Liver (tissue), 8 donors: ENCODE measurements at regions not wholly inside any gene's neighbourhood (a gene's known extent, or its start where the extent isn't known, plus 50 kb on each side); places are given as distances from the start of the nearest gene placed in this dataset.

ENCODE experiments used
- DNase-seq: peaks from one replicate; pipeline ENCODE4 v3.0.0-alpha.2; 2017; ENCODE audit warnings: low spot score
- H3K27ac ChIP-seq, 2 donors: one replicate each; pipeline ENCODE4 v1.7.0; 2013; ENCODE audit warnings: inconsistent platforms in 2 of 2, low read length in 2 of 2, control low read depth in 1 of 2, low read depth in 1 of 2, mild to moderate bottlenecking in 1 of 2
- H3K27me3 ChIP-seq, 4 donors: one replicate each; pipeline versions ENCODE4 v1.6.1 to v1.7.0; 2013; ENCODE audit warnings: low read length in 3 of 4, inconsistent platforms in 1 of 4, mild to moderate bottlenecking in 1 of 4, moderate library complexity in 1 of 4; ENCODE audit not compliant: control insufficient read depth in 4 of 4, insufficient read depth in 4 of 4
- H3K36me3 ChIP-seq, 4 donors: one replicate each; pipeline versions ENCODE4 v1.6.1 to v1.7.0; 2013; ENCODE audit warnings: low read length in 3 of 4, mild to moderate bottlenecking in 3 of 4, low read depth in 1 of 4, moderate library complexity in 1 of 4; ENCODE audit not compliant: control insufficient read depth in 4 of 4, insufficient read depth in 3 of 4
- H3K4me1 ChIP-seq, 4 donors: one replicate each; pipeline versions ENCODE4 v1.6.1 to v1.7.0; 2013; ENCODE audit warnings: low read length in 3 of 4, mild to moderate bottlenecking in 3 of 4, moderate library complexity in 1 of 4; ENCODE audit not compliant: control insufficient read depth in 4 of 4, insufficient read depth in 4 of 4
- H3K4me3 ChIP-seq, 3 donors: one replicate each; pipeline versions ENCODE4 v1.6.1 to v1.7.0; 2013; ENCODE audit warnings: low read length in 3 of 3, control low read depth in 1 of 3, low read depth in 1 of 3, mild to moderate bottlenecking in 1 of 3
- H3K9ac ChIP-seq, 2 donors: one replicate each; pipeline ENCODE4 v1.7.0; 2013; ENCODE audit warnings: low read length in 2 of 2, mild to moderate bottlenecking in 2 of 2, moderate library complexity in 2 of 2, control low read depth in 1 of 2, low read depth in 1 of 2
- H3K9me3 ChIP-seq, 4 donors: one replicate each; pipeline versions ENCODE4 v1.6.1 to v1.7.0; 2013; ENCODE audit warnings: low read length in 3 of 4; ENCODE audit not compliant: control insufficient read depth in 4 of 4
- EGR1 ChIP-seq, 2 donors: IDR thresholded peaks; 2 replicates each; pipeline ENCODE4 v1.6.1; 2016 to 2018; ENCODE audit warnings: antibody characterized with exemption in 2 of 2, low read depth in 2 of 2
- FOXA1 ChIP-seq: IDR thresholded peaks from 2 replicates; pipeline ENCODE4 v1.6.1; 2016; ENCODE audit warnings: antibody characterized with exemption
- FOXA2 ChIP-seq: IDR thresholded peaks from 2 replicates; pipeline ENCODE4 v1.6.1; 2016; ENCODE audit warnings: antibody characterized with exemption
- GABPA ChIP-seq, 2 donors: IDR thresholded peaks in 1 of 2; conservative IDR thresholded peaks in 1 of 2; 2 replicates each; pipeline ENCODE4 v1.6.1; 2016; ENCODE audit warnings: antibody characterized with exemption in 2 of 2, mild to moderate bottlenecking in 1 of 2, moderate library complexity in 1 of 2
- HNF4A ChIP-seq, 2 donors: conservative IDR thresholded peaks; 2 replicates each; pipeline ENCODE4 v1.6.1; 2016; ENCODE audit warnings: antibody characterized with exemption in 2 of 2, mild to moderate bottlenecking in 2 of 2
- HNF4G ChIP-seq: IDR thresholded peaks from 2 replicates; pipeline ENCODE4 v1.6.1; 2016; ENCODE audit warnings: antibody characterized with exemption
- NR2F2 ChIP-seq: IDR thresholded peaks from 2 replicates; pipeline ENCODE4 v1.6.1; 2016; ENCODE audit warnings: antibody characterized with exemption
- RAD21 ChIP-seq, 2 donors: IDR thresholded peaks; 2 replicates each; pipeline ENCODE4 v1.6.1; 2016; ENCODE audit warnings: antibody characterized with exemption in 2 of 2, mild to moderate bottlenecking in 2 of 2
- RXRA ChIP-seq, 2 donors: IDR thresholded peaks; 2 replicates each; pipeline ENCODE4 v1.6.1; 2017 to 2018; ENCODE audit warnings: antibody characterized with exemption in 2 of 2, mild to moderate bottlenecking in 1 of 2
- SP1 ChIP-seq: IDR thresholded peaks from 2 replicates; pipeline ENCODE4 v1.6.1; 2018; ENCODE audit warnings: antibody characterized with exemption, mild to moderate bottlenecking
- TAF1 ChIP-seq: conservative IDR thresholded peaks from 2 replicates; pipeline ENCODE4 v1.6.1; 2016; ENCODE audit warnings: antibody characterized with exemption, mild to moderate bottlenecking
- YY1 ChIP-seq: IDR thresholded peaks from 2 replicates; pipeline ENCODE4 v1.6.1; 2016; ENCODE audit warnings: antibody characterized with exemption, mild to moderate bottlenecking
- WGBS: extraction: QIAGEN DNeasy Blood & Tissue Kit; methylation state at CpG from one replicate; pipeline ENCODE4 v1.1.7; 2013; 5-methylcytosine and 5-hydroxymethylcytosine counted together
- TF ChIP-seq, protein P1 (sequence below): IDR thresholded peaks from 2 replicates; pipeline ENCODE4 v1.6.1; 2016; ENCODE audit warnings: antibody characterized with exemption
- TF ChIP-seq, protein P2 (sequence below): IDR thresholded peaks from 2 replicates; pipeline ENCODE4 v1.6.1; 2016; ENCODE audit warnings: antibody characterized with exemption
- TF ChIP-seq, protein P3 (sequence below): IDR thresholded peaks from 2 replicates; pipeline ENCODE4 v1.6.1; 2016; ENCODE audit warnings: antibody characterized with exemption
- TF ChIP-seq, protein P4 (sequence below): fragments of 150-350 bp; IDR thresholded peaks from 2 replicates; pipeline ENCODE4 v1.5.1; 2017; ENCODE audit warnings: improper control_type of control experiment, low read depth, low read length; ENCODE audit not compliant: missing input control
- donor health status: healthy.
- donor health status: healthy.
- donor health status: healthy.
- donor health status: healthy.
- donor health status: healthy.

GRCh38 chr10:55404094-55404493 lies 603.1 kb upstream of the PCDH15 start:
- no peaks in the 10 kb centered on the region for H3K27me3 ChIP-seq
- H3K9me3 ChIP-seq = no peaks in the 10 kb centered on the region
- no peaks in the 10 kb centered on the region for H3K36me3 ChIP-seq
- no peak overlapping the region for H3K9ac ChIP-seq
- 60% methylated on average over 6 of the region's 6 CpGs for WGBS
- H3K4me1 ChIP-seq = no peaks in the 10 kb centered on the region
- no peak overlapping the region for H3K27ac ChIP-seq
- TF ChIP-seq FOXA2 = no peak
- no peak for TF ChIP-seq RXRA (IDR thresholded peaks at IDR 0.05)
- TF ChIP-seq SP1 = no peak
- TF ChIP-seq HNF4A (conservative IDR thresholded peaks at IDR 0.05) = no peak
- TF ChIP-seq GABPA (IDR thresholded peaks at IDR 0.05 in 1 of 2, conservative IDR thresholded peaks at IDR 0.05 in 1 of 2) = no peak
- no peak for TF ChIP-seq EGR1 (IDR thresholded peaks at IDR 0.05; ENCODE audit: low read depth in 2 of 2)
- no peak for TF ChIP-seq YY1
- TF ChIP-seq, protein P1, sequence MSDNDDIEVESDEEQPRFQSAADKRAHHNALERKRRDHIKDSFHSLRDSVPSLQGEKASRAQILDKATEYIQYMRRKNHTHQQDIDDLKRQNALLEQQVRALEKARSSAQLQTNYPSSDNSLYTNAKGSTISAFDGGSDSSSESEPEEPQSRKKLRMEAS = no peak
- DNase-seq = no peak
- no peak overlapping the region for H3K4me3 ChIP-seq

DNA sequence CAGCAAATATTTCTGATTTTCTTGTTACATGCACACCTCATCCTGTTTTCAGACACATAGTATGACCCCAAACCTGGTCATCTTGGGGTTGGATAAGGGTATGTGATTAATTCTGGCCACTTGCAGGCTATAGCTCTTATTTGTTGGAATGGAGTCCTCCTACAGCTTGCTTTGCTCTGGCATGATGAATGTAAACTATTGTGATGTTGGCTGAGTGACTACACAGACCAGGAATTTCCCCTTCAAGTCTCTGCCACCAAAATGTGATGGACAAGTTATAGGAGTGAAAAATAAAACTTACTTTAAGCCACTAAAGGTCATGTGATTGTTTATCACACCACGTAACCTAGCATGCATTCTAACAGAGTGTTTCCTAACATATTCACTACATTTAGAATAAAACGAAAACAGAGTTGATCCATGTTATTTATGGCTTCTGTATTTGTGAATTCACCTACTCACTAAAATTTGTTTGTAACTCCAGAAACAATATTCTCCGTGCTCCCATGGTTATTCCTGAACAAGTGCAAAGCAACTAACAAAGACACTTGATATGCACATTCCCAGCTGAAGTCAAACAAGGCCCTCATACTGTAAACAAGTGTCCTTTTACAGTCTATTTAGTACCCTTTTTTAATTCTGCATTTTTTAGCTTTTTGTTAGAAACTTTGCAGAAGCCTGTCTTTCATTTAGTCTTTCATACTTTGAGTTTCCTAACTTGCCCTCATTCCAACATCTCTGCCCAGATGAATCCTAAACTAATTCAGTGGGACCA lies 599.2 kb upstream of the PCDH15 start:
- H3K36me3 ChIP-seq = no peaks in the 10 kb centered on the region
- no peak for DNase-seq
- H3K27me3 ChIP-seq = no peaks in the 10 kb centered on the region
- H3K27ac ChIP-seq = no peak overlapping the region
- H3K9ac ChIP-seq = no peak overlapping the region
- WGBS = 56% methylated on average over 3 of the region's 3 CpGs
- no peak for TF ChIP-seq RAD21 (IDR thresholded peaks at IDR 0.05)
- TF ChIP-seq, protein P2, sequence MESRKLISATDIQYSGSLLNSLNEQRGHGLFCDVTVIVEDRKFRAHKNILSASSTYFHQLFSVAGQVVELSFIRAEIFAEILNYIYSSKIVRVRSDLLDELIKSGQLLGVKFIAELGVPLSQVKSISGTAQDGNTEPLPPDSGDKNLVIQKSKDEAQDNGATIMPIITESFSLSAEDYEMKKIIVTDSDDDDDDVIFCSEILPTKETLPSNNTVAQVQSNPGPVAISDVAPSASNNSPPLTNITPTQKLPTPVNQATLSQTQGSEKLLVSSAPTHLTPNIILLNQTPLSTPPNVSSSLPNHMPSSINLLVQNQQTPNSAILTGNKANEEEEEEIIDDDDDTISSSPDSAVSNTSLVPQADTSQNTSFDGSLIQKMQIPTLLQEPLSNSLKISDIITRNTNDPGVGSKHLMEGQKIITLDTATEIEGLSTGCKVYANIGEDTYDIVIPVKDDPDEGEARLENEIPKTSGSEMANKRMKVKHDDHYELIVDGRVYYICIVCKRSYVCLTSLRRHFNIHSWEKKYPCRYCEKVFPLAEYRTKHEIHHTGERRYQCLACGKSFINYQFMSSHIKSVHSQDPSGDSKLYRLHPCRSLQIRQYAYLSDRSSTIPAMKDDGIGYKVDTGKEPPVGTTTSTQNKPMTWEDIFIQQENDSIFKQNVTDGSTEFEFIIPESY = no peak
- no peak for TF ChIP-seq YY1
- TF ChIP-seq NR2F2 = no peak
- TF ChIP-seq, protein P1 = no peak
- no peak for TF ChIP-seq TAF1
- no peak for TF ChIP-seq GABPA (IDR thresholded peaks at IDR 0.05 in 1 of 2, conservative IDR thresholded peaks at IDR 0.05 in 1 of 2)
- no peak for TF ChIP-seq HNF4A (conservative IDR thresholded peaks at IDR 0.05)
- TF ChIP-seq, protein P3, sequence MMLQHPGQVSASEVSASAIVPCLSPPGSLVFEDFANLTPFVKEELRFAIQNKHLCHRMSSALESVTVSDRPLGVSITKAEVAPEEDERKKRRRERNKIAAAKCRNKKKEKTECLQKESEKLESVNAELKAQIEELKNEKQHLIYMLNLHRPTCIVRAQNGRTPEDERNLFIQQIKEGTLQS = no peak
- no peak for TF ChIP-seq FOXA1
- TF ChIP-seq HNF4G = no peak
- TF ChIP-seq, protein P4, sequence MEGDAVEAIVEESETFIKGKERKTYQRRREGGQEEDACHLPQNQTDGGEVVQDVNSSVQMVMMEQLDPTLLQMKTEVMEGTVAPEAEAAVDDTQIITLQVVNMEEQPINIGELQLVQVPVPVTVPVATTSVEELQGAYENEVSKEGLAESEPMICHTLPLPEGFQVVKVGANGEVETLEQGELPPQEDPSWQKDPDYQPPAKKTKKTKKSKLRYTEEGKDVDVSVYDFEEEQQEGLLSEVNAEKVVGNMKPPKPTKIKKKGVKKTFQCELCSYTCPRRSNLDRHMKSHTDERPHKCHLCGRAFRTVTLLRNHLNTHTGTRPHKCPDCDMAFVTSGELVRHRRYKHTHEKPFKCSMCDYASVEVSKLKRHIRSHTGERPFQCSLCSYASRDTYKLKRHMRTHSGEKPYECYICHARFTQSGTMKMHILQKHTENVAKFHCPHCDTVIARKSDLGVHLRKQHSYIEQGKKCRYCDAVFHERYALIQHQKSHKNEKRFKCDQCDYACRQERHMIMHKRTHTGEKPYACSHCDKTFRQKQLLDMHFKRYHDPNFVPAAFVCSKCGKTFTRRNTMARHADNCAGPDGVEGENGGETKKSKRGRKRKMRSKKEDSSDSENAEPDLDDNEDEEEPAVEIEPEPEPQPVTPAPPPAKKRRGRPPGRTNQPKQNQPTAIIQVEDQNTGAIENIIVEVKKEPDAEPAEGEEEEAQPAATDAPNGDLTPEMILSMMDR = no peak
- no peaks in the 10 kb centered on the region for H3K9me3 ChIP-seq
- H3K4me3 ChIP-seq = no peak overlapping the region
- no peaks in the 10 kb centered on the region for H3K4me1 ChIP-seq
